Spleen (tissue), 11 donors: ENCODE measurements at regions not wholly inside any gene's neighbourhood (a gene's known extent, or its start where the extent isn't known, plus 50 kb on each side); places are given as distances from the start of the nearest gene placed in this dataset.

ENCODE experiments used
- DNase-seq: peaks from one replicate; pipeline ENCODE4 v3.0.0-alpha.2; 2020
- H3K27ac ChIP-seq, 8 donors: fragments of 200-600 bp; sonication (generic) in 7 of 8; 1 replicate in 4 of 8; 2 replicates in 4 of 8; pipeline versions ENCODE4 v1.5.0 to v1.8.0; 2016 to 2021; ENCODE audit warnings: inconsistent platforms in 4 of 8, mild to moderate bottlenecking in 4 of 8, moderate library complexity in 1 of 8
- H3K27me3 ChIP-seq, 7 donors: fragments of 200-600 bp; sonication (generic) in 6 of 7; replicated peaks in 1 of 7; 1 replicate in 4 of 7; 2 replicates in 3 of 7; pipeline versions ENCODE4 v1.5.0 to v1.8.0; 2016 to 2021; ENCODE audit warnings: inconsistent platforms in 3 of 7, mild to moderate bottlenecking in 1 of 7
- H3K36me3 ChIP-seq, 6 donors: fragments of 200-600 bp; sonication (generic) in 5 of 6; 1 replicate in 4 of 6; 2 replicates in 2 of 6; pipeline versions ENCODE4 v1.5.0 to v1.8.0; 2016 to 2021; ENCODE audit warnings: inconsistent platforms in 2 of 6
- H3K4me1 ChIP-seq, 6 donors: fragments of 200-600 bp; sonication (generic) in 5 of 6; 1 replicate in 3 of 6; 2 replicates in 3 of 6; pipeline versions ENCODE4 v1.5.0 to v1.8.0; 2016 to 2021; ENCODE audit warnings: inconsistent platforms in 3 of 6
- H3K4me3 ChIP-seq, 8 donors: fragments of 200-600 bp; sonication (generic) in 7 of 8; 1 replicate in 4 of 8; 2 replicates in 4 of 8; pipeline versions ENCODE4 v1.5.0 to v1.8.0; 2016 to 2021; ENCODE audit warnings: inconsistent platforms in 4 of 8, mild to moderate bottlenecking in 4 of 8, moderate library complexity in 2 of 8
- H3K9me3 ChIP-seq, 8 donors: fragments of 200-600 bp; sonication (generic) in 7 of 8; 1 replicate in 4 of 8; 2 replicates in 4 of 8; pipeline versions ENCODE4 v1.5.0 to v1.8.0; 2016 to 2021; ENCODE audit warnings: inconsistent platforms in 4 of 8
- POLR2A ChIP-seq, 3 donors: fragments of 450-650 bp; IDR thresholded peaks; one replicate each; pipeline ENCODE4 v1.5.1; 2017; ENCODE audit warnings: antibody characterized with exemption in 3 of 3, mild to moderate bottlenecking in 1 of 3
- POLR2AphosphoS5 ChIP-seq, 3 donors: sonication (generic); formaldehyde crosslinking; IDR thresholded peaks; one replicate each; pipeline ENCODE4 v1.5.1; 2017; ENCODE audit warnings: antibody characterized with exemption in 3 of 3
- WGBS, 5 donors: extraction: QIAGEN DNeasy Blood & Tissue Kit in 3 of 5; methylation state at CpG; one replicate each; pipeline versions ENCODE4 v1.1.5 to v1.1.7; 2013 to 2018; 5-methylcytosine and 5-hydroxymethylcytosine counted together
- intact Hi-C: fragments of 100-400 bp; cut with DNase I; formaldehyde crosslinking; loops from one replicate; pipeline ENCODE4 v1.15.0; 2023; ENCODE audit warnings: low total_unique reads
- TF ChIP-seq, protein P1 (sequence below), 11 experiments: fragments of 200-600 bp in 7 of 11; fragments of 450-650 bp in 4 of 11; sonication (generic) in 4 of 11; IDR thresholded peaks in 8 of 11; conservative IDR thresholded peaks in 3 of 11; 1 replicate in 7 of 11; 2 replicates in 4 of 11; pipeline versions ENCODE4 v1.4.0 to v1.8.0; 2016 to 2021; ENCODE audit warnings: antibody characterized with exemption in 11 of 11, inconsistent platforms in 4 of 11, mild to moderate bottlenecking in 1 of 11
- donor health status: healthy with polysubstance abuse.
- donor health status: DM: no; HTN: no; CAD: no; lungs with moderate emphysema.
- donor health status: DM: no; HTN: no; CAD: no.
- donor health status: Bipolar disorder and iron deficiency.
- donor health status: healthy.
- donor health status: DM: no; HTN: no; CAD: no.
- donor health status: DM: yes; HTN: yes; CAD: no.

DNA sequence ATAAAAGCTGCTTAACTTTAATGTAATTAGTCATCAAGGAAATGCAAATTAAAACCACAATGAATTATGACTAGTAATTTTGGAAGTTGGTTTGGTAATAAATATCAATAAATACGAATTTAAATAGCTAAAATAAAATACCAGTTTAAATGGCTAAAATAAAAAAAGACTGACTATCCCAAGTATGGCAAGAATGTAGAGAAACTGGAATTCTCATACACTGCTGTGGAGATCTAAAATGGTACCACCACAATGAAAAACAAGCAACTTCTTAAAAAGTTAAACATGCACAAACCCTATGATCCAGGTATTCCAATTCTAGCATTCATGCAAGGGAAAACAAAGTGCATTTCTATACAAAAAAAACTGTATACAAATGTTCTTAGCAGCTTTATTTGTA lies 382.6 kb upstream of the NR5A2 start:
- Histone ChIP-seq H3K36me3 (no peaks in the 10 kb centered on the region), H3K4me1 (no peaks in the 10 kb centered on the region), H3K27ac (no peak overlapping the region), H3K27me3 (peaks cover 0 to 14% (median 0%) of the 10 kb centered on the region in 7 donors), H3K4me3 (no peak overlapping the region), H3K9me3 (peaks cover 0 to 23% (median 14%) of the 10 kb centered on the region in 8 donors)
- intact Hi-C loops = no loop called here
- TF ChIP-seq POLR2AphosphoS5 (IDR thresholded peaks at IDR 0.05) (no peak), POLR2A (IDR thresholded peaks at IDR 0.05) (no peak)
- TF ChIP-seq, protein P1, sequence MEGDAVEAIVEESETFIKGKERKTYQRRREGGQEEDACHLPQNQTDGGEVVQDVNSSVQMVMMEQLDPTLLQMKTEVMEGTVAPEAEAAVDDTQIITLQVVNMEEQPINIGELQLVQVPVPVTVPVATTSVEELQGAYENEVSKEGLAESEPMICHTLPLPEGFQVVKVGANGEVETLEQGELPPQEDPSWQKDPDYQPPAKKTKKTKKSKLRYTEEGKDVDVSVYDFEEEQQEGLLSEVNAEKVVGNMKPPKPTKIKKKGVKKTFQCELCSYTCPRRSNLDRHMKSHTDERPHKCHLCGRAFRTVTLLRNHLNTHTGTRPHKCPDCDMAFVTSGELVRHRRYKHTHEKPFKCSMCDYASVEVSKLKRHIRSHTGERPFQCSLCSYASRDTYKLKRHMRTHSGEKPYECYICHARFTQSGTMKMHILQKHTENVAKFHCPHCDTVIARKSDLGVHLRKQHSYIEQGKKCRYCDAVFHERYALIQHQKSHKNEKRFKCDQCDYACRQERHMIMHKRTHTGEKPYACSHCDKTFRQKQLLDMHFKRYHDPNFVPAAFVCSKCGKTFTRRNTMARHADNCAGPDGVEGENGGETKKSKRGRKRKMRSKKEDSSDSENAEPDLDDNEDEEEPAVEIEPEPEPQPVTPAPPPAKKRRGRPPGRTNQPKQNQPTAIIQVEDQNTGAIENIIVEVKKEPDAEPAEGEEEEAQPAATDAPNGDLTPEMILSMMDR (IDR thresholded peaks at IDR 0.05 in 8 of 11, conservative IDR thresholded peaks at IDR 0.05 in 3 of 11) = no peak
- DNase-seq = no peak
- 44 to 63% (median 51%) methylated on average over 1 of the region's 1 CpG for WGBS, 5 donors

DNA sequence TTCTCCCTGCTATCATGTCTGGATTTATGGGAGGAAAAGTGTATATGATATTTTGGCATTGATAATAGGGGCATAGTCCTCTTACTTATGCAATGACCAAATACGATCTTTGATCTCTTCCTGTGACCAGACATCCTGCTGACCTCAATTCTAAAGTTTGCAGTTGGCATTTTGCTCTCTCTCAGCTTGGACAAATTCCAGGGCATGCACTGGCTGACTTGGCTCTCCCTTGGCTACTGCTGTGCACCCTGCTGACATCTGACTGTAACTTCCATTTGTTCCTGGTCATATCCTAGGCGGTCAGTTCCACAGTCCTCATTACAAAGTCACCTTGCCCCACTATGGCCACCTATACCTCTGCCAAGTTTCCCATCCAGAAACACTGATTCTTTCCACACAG lies 380.7 kb upstream of the NR5A2 start:
- no peaks in the 10 kb centered on the region for H3K36me3 ChIP-seq
- WGBS, 5 donors = 71 to 85% (median 81%) methylated on average over 2 of the region's 2 CpGs
- no peak for DNase-seq
- no peak overlapping the region for H3K4me3 ChIP-seq
- peaks cover 0 to 26% (median 14%) of the 10 kb centered on the region in 8 donors for H3K9me3 ChIP-seq
- TF ChIP-seq, protein P1 (IDR thresholded peaks at IDR 0.05 in 8 of 11, conservative IDR thresholded peaks at IDR 0.05 in 3 of 11) = no peak
- TF ChIP-seq POLR2AphosphoS5 (IDR thresholded peaks at IDR 0.05) (no peak), POLR2A (IDR thresholded peaks at IDR 0.05) (no peak)
- peaks cover 0 to 14% (median 0%) of the 10 kb centered on the region in 7 donors for H3K27me3 ChIP-seq
- H3K4me1 ChIP-seq = no peaks in the 10 kb centered on the region
- intact Hi-C loops = no loop called here
- H3K27ac ChIP-seq = no peak overlapping the region

DNA sequence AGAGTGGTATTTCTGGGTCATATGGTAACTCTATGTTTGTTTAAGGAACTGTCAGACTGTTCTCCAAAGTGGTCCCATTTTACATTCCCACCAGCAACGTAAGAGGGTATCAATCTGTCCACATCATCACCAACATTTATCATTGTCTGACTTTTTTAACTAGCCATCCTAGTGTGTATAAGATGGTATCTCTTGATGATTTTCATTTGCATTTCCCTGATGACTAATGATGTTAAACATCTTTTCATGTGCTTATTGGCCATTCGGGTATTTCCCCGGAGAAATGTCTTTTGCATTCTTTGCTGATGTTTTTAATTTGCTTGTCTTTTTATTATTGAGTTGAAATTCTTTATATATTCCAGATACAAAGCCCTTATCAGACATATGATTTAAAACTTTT lies 370.1 kb upstream of the NR5A2 start:
- H3K27ac ChIP-seq = no peak overlapping the region
- no peak overlapping the region for H3K4me3 ChIP-seq
- WGBS, 5 donors = 81 to 93% (median 90%) methylated on average over 3 of the region's 3 CpGs
- H3K36me3 ChIP-seq = no peaks in the 10 kb centered on the region
- no peaks in the 10 kb centered on the region for H3K9me3 ChIP-seq
- no peaks in the 10 kb centered on the region for H3K27me3 ChIP-seq
- no peak for DNase-seq
- intact Hi-C loops = no loop called here
- TF ChIP-seq, protein P1 (IDR thresholded peaks at IDR 0.05 in 8 of 11, conservative IDR thresholded peaks at IDR 0.05 in 3 of 11) = no peak
- TF ChIP-seq POLR2AphosphoS5 (IDR thresholded peaks at IDR 0.05) (no peak), POLR2A (IDR thresholded peaks at IDR 0.05) (no peak)
- H3K4me1 ChIP-seq = no peaks in the 10 kb centered on the region

DNA sequence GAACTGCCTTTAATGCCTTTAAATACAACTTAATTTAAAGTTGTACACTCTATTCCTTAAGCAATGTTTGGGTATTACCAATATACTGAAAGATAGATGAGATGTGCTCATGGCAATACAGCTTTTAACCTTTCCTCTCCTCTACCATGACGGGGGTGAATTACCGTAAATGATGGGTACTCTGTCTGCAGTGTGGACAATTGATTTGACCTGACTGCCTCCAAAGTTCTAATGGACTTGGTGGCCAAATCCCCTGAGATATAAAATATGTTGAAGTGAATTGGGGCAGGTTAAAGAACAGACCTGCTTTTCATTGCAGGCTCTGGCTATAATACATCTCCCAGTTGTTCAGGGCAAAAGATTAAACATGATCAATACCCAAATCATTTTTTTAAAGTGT lies 367.4 kb upstream of the NR5A2 start:
- Histone ChIP-seq H3K27ac (no peak overlapping the region), H3K9me3 (no peaks in the 10 kb centered on the region), H3K27me3 (no peaks in the 10 kb centered on the region), H3K4me1 (no peaks in the 10 kb centered on the region), H3K4me3 (no peak overlapping the region), H3K36me3 (no peaks in the 10 kb centered on the region)
- DNase-seq = no peak
- WGBS, 5 donors = 74 to 95% (median 88%) methylated on average over 2 of the region's 2 CpGs
- intact Hi-C loops = no loop called here
- TF ChIP-seq POLR2AphosphoS5 (IDR thresholded peaks at IDR 0.05) = no peak
- no peak for TF ChIP-seq POLR2A (IDR thresholded peaks at IDR 0.05)
- TF ChIP-seq, protein P1 (IDR thresholded peaks at IDR 0.05 in 8 of 11, conservative IDR thresholded peaks at IDR 0.05 in 3 of 11) = no peak
